GM19035 (cell line): ENCODE measurements at regions not wholly inside any gene's neighbourhood (a gene's known extent, or its start where the extent isn't known, plus 50 kb on each side); places are given as distances from the start of the nearest gene placed in this dataset.
"Not testable (repeated sequence)": the region's sequence is repeated elsewhere in the genome, so short reads cannot be mapped to it uniquely, and the experiment has no call there.

Source experiments
- ATAC-seq: cut with Tn5 transposase; IDR thresholded peaks from one replicate; pipeline ENCODE4 v1.9.1; 2021; ENCODE audit not compliant: unreplicated experiment

DNA sequence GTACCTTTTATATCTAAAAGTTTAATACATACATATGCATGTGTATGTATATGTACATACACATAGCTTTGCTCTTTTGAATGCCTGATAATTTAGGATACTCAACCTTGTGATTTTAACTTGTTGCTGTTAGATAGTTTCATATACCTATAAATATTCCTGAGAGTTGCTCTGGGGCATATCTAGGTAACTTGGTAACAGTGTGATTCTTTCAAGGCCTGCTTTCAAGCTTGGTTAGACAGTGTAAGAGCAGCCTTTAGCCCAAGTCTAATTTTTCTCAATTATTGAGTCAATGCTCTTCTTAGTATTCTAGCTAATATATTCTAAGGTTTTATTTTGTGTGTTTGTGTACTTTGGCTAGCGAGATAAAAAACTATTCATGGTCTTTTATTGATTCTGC lies 762.1 kb upstream of the MIR17HG start:
- ATAC-seq, result no peak

DNA sequence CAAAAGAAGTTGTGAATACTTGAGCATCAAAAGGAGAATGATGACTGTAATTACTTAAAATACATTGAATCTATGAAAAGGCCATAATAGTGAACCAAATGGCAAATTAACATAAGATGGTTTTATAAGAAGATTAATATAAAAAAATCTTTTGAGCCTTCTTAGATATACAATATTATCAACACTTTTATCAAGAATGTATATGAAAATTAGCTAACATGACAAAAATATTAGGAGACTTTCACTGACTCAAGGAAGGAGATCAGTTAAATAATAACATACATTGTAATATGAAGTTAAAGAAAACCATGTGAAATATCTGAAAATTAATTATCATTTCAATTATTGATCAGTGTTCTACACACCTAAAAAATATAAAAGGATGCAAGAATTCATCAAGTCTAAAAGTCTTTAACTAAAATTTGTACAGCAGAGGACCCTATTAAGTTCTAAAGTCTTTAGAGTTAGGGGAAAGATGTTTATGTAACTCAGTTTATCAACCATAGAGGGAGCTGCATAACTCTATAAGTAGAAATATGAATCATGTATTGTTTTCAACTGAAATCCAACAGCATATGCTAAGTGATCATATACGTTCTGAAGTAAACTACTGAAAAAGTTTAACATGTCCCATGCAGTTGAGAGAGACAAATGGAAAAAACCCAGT lies 756.1 kb upstream of the MIR17HG start:
- ATAC-seq, result no peak

- ATAC-seq, result no peak
Observed at GRCh38 chr13:90591927-90592268, 755.6 kb upstream of the MIR17HG start.

- ATAC-seq, result no peak
Observed at GRCh38 chr13:90592943-90593342, 754.5 kb upstream of the MIR17HG start.

- no peak for ATAC-seq
Observed at GRCh38 chr13:90594681-90595080, 752.8 kb upstream of the MIR17HG start.

DNA sequence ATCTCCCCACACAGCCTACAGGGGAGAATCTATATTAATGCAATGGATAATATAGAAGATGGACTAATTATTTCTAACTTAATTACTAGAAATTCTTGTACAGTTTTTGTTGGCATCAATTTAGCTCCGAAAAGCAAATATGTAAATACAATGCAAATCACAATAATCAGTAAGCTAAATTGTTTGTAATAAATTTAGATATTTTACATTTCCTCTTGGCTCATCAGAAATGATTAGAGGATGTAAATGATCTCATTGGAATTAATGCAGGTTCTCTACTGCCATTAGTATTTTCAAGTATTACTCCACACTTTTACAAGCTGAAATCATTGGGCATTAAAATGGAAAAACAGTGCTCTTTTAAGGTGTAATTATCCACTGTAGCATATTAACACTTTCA lies 741.8 kb upstream of the MIR17HG start:
- no peak for ATAC-seq

- not testable (repeated sequence) for ATAC-seq
Observed at GRCh38 chr13:90606921-90607320, 740.6 kb upstream of the MIR17HG start.

DNA sequence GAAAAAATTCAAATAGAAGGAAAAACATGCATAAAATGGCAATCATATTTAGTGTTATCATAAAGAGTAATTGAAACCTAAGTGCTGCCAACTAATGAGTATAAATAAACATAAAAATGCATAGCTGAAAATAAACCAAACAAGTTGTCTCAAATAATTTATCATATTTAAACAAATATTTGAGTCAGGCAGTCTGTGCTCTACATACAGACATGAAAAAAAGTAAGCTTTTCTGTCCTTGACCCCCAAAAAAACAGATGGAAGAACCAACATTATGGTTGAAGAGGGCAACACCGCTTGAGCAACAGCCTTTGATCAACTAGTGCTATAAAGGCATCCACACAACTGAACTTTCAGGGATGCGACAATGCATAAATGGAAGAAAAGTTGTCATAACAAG lies 735.1 kb upstream of the MIR17HG start:
- no peak for ATAC-seq

- no peak for ATAC-seq
Observed at GRCh38 chr13:90613076-90613795, 734.3 kb upstream of the MIR17HG start.

DNA sequence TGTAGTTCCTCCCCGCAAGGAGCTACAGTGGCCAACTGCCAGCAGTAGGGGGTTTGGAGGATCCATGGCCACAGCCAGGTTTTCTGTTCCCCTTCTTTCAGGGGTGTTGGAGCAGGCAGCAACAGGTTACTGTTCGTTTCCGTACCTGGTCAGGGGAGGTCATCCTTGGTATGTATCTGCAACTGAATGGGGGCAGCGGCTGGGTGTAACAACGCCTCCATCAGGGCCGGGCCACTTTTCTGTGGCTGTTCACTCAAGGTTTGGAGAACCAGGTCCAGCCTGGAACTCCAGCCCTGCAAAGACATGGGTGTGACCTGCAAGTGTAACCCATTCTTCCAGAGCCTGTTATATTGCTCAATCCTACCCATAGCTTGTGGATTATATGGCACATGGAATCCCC lies 732.3 kb upstream of the MIR17HG start:
- ATAC-seq, result no peak

DNA sequence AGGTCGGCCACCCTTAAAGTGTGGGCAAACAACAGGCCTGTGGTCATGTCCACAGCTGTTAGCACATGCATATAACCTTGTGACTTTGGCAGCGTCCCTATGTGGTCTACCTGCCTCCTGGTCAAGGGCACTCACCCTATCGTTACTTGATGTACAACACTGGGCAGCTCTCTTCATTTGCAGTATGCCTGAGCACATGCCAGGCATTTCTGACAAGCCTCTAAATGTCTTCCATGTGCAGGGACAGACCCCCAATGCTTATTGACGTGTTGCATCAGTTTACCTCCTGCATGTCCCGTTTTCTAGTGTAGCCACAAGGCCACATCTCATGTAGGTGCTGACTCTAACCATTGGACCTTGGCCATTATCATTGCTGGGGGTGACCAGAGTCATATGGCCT lies 731.7 kb upstream of the MIR17HG start:
- ATAC-seq, result no peak

DNA sequence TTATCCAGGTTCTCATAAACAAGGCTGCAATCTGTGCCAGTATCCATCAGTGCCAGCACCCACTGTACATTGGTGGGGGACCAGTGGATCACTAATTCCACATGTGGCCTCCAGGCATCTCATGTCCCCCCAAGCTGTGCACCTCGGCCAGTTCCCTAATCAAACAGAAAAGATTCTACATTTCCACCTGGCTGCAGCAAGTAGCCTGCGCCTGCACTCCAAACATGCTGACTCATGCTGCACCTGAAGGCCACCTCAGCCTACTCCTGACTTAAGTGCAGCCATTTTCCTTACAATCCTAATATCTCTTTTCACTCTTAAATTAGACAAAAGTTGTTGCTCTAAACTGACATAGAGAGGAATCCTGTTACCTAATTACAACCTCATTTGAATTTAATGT lies 729.4 kb upstream of the MIR17HG start:
- no peak for ATAC-seq

DNA sequence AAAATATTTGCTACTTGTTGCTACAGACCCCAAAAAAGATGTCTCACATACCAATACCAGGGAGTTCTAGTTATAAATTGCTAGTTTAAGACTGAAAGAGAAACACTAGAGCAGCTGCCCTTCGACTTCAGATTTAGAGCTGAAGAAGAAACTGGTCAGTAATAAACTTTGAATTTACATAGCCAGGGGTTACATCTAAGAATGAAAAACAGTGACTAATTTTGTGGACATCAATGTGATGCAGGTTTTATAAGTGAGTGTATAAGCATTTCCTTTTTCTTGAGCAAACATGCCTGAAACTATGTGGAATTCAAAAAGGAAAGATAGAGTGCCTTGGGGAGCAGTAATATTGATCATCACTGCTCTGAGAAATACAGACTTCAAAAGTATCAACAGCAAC lies 724.9 kb upstream of the MIR17HG start:
- no peak for ATAC-seq

GRCh38 chr13:90623318-90624011 lies 724.0 kb upstream of the MIR17HG start:
- no peak for ATAC-seq

- no peak for ATAC-seq
Observed at GRCh38 chr13:90627813-90628212, 719.7 kb upstream of the MIR17HG start.

GRCh38 chr13:90628471-90628870 lies 719.0 kb upstream of the MIR17HG start:
- no peak for ATAC-seq

- ATAC-seq, result no peak
Observed at GRCh38 chr13:90630716-90631115, 716.8 kb upstream of the MIR17HG start.

GRCh38 chr13:90632184-90632583 lies 715.3 kb upstream of the MIR17HG start:
- ATAC-seq, result no peak

DNA sequence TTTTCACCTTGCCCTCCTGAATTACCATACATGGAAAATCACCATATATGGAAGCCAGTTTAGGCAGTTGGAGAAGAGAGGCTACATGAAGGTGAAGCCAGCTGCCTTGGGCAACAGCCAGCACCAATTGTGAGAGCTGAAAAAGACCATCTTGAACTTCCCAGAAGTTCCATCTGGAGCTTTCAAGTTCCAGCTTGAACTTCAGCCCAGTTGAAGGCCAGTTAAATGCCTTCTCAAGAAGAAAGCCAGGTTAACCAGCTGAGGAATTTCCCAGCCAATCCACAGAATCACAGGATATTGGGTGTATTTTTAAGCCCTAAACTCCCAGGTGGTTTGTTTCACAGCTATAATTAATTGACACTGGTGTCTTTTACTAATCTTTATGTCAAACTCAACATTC lies 713.6 kb upstream of the MIR17HG start:
- no peak for ATAC-seq

DNA sequence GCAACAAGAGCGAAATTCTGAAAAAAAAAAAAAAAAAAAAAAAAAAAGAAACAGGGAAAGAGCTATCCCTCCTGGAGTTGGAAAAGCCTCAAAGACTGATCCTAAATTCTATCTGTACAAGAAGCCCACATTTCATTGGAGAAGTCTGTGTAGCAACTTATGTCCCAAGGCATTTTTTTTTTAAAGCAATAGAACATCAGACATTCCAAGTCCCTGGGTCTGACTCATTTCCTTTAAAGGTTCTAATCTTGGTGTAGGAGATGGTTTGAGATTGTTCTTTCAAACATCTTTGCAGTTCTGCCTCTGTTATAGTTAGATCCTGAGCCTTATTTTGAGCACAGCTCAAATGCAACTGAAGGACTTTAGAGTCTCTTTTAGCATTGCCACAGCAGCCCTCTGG lies 706.5 kb upstream of the MIR17HG start:
- ATAC-seq, result no peak

DNA sequence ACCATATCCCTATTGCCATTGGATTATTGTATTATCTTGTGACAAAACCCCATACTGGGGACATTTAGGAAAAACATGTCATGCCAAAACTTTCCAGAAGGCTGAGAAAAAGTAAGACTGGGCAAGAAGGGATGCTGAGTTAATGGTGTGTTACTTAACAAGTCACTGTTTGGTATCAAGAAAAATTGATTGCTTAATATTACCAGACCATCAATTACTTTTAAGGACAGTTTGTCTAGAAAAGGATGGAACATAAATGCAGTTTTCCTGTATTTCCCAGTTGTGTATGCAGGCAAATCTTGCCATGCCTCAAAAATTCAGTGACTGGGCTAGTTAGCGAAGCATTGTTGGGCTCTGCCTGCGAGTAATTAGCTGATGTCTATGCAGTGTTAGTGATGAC lies 705.6 kb upstream of the MIR17HG start:
- no peak for ATAC-seq

GRCh38 chr13:90645582-90645981 lies 701.9 kb upstream of the MIR17HG start:
- no peak for ATAC-seq
